Stimulated activated CD8-positive, alpha-beta memory T cell treated with anti-CD3 and anti-CD28 coated beads, Interleukin-15, amount 100 ng/mL, for 24 hours (primary cell): ENCODE measurements at regions not wholly inside any gene's neighbourhood (a gene's known extent, or its start where the extent isn't known, plus 50 kb on each side); places are given as distances from the start of the nearest gene placed in this dataset.
A peak's percentile ranks its signal among the peaks of the same experiment; 100 is the strongest.
"Not testable (repeated sequence)": the region's sequence is repeated elsewhere in the genome, so short reads cannot be mapped to it uniquely, and the experiment has no call there.

Experiments used
- DNase-seq: peaks from one replicate; pipeline ENCODE4 v3.0.0-alpha.2; 2020; ENCODE audit warnings: low read depth

GRCh38 chr20:41719151-41719550 lies 101.0 kb upstream of the CHD6 start:
- no peak for DNase-seq

DNA sequence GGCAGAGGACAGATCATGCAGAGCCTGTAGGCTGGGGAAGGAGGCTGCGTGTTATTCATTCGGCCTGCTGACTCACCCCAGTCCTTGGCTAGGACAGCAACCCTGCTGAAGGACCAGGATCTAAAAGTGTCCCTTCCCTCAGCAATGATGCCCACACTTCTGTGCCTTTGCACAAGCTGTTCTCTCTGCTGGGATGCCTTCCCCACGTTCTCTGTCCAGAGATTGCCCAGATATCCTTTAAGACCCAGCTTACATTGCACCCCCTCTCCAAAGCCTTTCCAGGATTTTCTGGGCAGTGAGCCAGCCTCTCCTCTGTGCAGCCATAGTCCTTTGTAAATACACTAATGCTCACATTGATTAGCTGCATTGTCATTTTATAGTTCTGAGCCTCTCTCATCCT lies 99.3 kb upstream of the CHD6 start:
- no peak for DNase-seq

GRCh38 chr20:41716911-41717310 lies 98.7 kb upstream of the CHD6 start:
- DNase-seq, result no peak

DNA sequence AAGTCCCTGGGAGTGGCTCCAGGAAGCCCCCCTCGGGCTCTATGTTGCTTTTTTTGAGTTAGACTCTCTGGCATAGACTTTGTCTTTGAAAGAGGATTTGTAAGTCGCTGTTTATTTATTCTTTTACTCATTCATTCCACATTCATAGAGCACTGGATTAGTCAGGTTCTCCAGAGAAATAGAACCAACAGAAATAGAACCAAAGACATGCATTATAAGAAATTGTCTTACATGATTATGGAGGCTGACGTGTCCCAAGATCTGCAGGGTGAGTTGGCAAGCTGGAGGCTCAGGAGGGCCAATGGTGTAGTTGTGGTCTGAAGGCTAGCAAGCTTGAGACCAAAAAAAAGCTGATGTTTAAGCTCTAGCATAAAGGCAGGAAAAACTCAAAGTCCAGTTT lies 98.3 kb upstream of the CHD6 start:
- no peak for DNase-seq

DNA sequence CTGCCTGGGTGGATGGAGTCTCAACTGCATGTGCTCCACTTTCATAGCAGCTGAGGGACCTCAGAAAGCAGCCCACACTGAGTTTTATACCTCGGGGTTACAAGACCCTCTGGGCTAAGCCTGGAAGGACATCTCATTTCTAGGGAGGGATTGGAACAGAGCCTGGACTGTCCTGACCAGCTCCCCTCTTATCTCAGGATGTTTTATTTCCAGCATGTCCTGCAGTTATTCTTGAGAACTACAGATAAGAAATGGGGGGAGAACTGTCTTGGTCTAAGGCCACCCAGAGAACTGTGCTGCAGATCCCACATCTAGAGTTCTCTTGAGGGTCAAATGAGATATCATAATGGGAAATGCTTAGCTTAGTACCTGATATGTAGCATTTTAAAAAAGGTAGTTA lies 97.3 kb upstream of the CHD6 start:
- no peak for DNase-seq

DNA sequence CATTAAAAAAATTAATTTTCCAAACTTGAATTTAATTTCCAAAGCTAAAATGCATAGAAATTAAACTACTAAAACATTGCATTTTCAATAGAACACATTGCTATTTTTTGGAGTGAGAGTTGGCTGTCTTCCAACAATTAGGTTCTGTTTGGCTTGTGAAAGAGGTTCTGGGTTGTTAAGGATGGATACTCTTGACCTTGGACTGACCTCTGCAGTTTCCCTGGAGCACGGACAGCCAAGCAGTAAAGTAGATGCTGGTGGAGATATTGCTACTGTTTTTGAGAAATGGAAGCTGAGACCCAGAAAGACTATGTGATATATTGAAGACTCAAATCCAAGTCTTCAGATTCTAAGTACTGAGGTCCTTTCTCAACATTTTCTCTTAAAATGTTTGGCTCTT lies 95.9 kb upstream of the CHD6 start:
- no peak for DNase-seq

DNA sequence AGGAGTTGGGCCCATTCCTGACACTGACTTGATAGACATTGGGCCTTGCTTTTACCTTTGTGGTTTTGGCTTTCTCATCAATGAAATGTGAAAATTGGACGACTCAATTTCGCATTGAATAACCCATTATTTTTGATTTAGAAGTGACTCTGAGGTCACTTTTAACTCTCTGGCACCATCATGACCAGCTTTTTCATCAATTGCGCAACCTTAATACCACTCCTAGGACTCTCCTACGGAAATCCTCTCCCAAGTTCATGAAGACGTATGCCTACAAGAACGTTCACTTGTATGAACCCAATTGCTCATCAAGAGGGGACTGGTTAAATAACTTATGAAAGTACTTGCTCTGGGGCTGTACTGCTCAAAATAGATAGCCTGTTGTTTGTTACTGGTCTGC lies 86.7 kb upstream of the CHD6 start:
- DNase-seq, result no peak

DNA sequence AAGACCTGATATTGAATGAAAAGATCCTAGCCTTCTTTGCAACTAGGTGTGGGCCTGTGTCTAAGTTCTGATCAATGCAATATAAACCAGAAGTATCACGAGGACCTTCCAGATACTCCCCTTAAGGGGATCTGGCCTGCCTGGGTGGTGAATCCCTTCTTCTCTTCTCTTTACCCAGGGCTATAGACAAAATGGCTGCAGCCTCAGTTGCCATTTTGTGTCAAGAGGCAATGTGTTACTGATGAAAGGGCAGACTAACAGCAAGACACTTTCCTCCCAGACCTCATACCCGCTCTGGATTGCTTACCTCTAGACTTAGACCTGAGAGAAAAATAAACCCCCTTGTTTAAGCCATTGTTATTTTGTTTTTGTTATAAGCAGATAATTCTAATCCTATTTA lies 84.5 kb upstream of the CHD6 start:
- no peak for DNase-seq

DNA sequence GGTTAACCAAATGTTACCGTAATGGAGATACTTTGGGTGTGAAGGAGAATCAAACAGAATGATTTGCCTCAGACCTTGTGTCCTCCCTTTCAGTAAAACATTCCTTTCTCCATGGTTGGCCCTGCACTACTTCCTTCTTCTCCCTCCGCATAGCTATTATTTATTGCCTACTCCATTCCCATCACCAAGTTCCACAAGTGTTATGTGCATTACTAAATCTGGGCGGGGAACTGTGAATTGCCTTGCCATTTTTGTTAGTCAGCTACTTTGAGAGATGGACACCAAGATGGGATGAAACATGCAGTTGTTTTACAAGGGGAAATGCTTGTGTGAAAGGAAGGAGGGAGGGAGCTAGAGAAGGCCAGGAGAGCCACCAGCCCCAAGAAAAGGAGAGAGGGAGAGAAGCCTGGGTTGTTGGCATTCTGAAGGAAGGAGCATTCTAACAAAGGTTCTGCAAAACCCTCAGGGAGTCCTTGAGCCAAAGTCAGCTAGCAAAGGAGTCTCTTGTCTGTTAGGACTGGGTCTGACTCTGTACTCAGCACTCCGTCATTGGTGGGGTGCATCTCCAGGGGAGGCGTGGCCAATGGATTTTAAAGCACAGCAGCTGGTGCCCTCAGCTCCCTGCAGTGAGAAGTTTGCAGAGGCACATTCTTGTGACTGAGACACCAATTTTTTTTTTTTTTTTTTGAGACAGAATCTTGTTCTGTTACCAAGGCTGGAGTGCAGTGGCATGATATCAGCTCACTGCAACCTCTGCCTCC lies 83.6 kb upstream of the CHD6 start:
- no peak for DNase-seq

GRCh38 chr20:41699673-41700072 lies 81.5 kb upstream of the CHD6 start:
- DNase-seq, result not testable (repeated sequence)

DNA sequence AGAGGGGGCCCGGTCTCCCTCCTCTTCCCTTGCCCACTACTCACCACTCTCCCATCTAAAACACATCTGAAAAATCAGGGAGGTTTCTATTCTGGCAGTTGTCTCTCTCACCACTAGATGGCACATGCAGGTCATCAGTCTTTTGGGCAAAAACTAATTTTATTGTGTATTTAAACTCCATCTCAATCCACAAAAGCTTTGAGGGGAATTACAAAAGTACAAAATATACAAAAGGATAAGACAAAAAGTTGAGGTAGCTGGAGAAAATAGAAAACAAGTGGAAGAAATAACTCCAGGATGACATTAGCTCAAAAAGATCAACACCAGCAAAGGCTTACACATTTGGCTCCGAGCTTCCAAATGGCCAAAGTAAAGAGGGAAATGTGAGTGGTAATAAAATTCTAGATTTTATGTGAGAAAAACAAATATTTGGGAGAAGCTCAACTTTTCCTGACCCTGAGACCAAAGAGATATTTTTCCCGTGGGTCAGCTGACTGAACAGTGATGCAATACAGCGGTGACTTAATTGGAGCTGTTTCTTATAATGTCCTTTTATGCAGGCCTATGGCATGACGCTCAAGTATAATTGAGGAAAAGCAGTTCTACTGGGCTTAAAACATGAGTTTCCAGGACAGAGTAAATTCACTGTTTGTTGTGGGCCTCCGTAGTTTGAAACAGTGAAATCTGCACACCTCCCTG lies 79.8 kb upstream of the CHD6 start:
- no peak for DNase-seq

- no peak for DNase-seq
These were observed 78.3 kb upstream of the CHD6 start for GRCh38 chr20:41696428-41696827.

- DNase-seq, result no peak
These were observed 76.6 kb upstream of the CHD6 start for GRCh38 chr20:41694796-41695195.

- peak; percentile 57 for DNase-seq
These were observed 75.2 kb upstream of the CHD6 start for GRCh38 chr20:41693136-41693979.

GRCh38 chr20:41692479-41693135 lies 74.4 kb upstream of the CHD6 start:
- peak; percentile 40 for DNase-seq

DNA sequence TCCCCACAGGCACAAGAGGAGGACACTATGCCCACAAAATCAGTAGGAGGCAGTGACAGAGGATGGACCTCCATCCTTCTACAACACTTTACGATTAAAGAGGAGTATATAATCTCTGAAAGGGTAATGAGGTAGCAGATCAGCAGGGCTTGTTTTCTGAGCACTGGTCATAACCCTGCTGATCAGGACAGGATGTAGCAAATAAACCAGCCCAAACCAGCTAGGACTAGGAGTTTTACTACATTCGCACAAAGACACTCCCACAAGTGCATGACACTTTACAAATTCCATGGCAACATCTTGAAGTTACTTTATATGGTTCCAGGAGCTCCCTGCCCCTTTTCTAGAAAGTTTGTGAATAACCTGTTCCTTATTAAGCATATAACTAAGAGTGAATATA lies 73.3 kb upstream of the CHD6 start:
- DNase-seq, result no peak

GRCh38 chr20:41690702-41691101 lies 72.5 kb upstream of the CHD6 start:
- DNase-seq, result no peak

GRCh38 chr20:41686961-41687360 lies 68.8 kb upstream of the CHD6 start:
- no peak for DNase-seq

DNA sequence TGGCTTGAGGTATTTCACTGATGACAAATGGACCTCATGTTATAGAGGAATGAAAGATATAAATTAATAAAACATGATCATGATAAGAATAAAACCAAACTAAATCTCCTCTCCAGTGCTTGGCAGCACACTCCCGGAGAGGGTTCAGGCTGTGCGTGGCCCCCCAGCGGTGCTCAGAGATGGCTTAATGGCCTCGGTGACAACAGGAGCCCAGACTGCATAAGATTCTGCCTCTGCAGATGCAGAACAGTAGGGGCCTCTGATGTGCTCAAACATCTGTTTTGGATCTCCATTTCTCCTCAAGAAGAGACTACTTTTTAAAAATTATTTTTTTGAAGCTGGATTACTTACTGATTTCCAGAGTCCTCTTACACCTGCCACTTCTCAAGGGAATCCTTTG lies 67.0 kb upstream of the CHD6 start:
- not testable (repeated sequence) for DNase-seq

- DNase-seq, result no peak
These were observed 60.6 kb upstream of the CHD6 start for GRCh38 chr20:41678799-41679198.

- no peak for DNase-seq
These were observed 54.1 kb upstream of the CHD6 start for GRCh38 chr20:41672282-41672681.

DNA sequence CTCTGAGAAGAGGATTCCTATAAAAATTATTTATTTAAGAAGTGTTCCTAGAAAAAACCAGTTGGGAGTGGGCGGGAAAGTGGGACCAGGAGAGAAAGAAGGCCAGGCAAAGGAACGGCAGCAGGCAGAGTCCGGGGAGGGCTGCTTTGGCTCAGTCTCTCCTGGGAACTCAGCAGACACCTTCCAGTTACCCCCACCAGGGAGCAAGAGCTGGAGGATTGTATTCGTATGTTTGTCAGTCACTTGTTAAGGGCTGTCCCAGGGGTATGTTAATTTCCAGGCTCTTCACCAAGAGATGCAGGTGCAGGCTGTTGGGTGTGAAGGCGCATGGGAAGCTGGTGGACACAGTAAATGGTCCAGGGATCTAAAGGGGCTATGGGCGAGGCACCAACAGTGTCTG lies 53.0 kb upstream of the CHD6 start:
- no peak for DNase-seq
